ENCODE measurements at regions not wholly inside any gene's neighbourhood (a gene's known extent, or its start where the extent isn't known, plus 50 kb on each side); places are given as distances from the start of the nearest gene placed in this dataset.
A peak's percentile ranks its signal among the peaks of the same experiment; 100 is the strongest.

DNA sequence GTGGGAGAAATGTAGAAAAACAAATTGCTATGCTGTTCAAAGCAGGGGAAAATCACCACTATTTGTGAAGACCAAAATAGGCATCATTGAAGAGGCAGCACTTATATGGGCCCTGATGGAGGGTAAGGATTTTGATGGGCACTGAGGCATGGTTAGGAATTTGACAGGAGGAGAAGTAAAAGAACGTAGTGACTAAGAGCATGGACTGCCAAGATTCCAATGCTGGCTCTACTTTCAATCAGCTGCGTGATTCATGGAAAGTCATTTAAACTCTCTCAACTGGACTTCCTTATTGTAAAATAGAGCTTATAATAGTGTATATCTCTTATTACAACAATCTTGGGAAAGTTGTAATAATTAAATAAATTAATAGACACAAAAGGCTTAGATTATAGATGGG is 267.7 kb upstream of the G2E3 start:
- DNase-seq: no peak
- H3K27me3 ChIP-seq (ENCODE audit: control insufficient read depth, insufficient read depth, low read length): no peaks in the 10 kb centered on the region
- H3K4me3 ChIP-seq (ENCODE audit: insufficient read depth, low read depth, low read length): no peak overlapping the region
- no peaks in the 10 kb centered on the region for H3K36me3 ChIP-seq (replicated peaks; ENCODE audit: control insufficient read depth, insufficient read depth, low read length)

DNA sequence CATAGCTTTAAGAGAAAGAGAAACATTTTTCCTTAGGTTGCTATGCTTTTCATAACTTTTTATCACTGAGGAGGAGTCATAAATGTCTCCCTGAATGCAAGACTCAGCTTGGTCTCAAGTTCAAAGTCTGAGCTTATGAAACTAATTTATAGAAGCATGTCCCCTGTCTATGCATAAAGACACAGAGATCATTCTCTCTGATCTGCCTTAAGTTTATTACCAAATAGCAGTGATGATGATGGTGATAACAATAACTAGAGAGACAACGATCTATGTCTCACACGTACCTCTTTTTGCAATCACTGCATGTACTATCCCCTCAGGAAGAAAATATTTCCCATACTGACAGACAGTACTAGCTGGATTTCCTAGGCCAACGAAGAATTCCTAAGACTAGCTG is 266.4 kb upstream of the G2E3 start:
- no peak for DNase-seq
- Histone ChIP-seq H3K4me3 (ENCODE audit: insufficient read depth, low read depth, low read length) (no peak overlapping the region), H3K36me3 (replicated peaks; ENCODE audit: control insufficient read depth, insufficient read depth, low read length) (no peaks in the 10 kb centered on the region), H3K27me3 (ENCODE audit: control insufficient read depth, insufficient read depth, low read length) (no peaks in the 10 kb centered on the region)

DNA sequence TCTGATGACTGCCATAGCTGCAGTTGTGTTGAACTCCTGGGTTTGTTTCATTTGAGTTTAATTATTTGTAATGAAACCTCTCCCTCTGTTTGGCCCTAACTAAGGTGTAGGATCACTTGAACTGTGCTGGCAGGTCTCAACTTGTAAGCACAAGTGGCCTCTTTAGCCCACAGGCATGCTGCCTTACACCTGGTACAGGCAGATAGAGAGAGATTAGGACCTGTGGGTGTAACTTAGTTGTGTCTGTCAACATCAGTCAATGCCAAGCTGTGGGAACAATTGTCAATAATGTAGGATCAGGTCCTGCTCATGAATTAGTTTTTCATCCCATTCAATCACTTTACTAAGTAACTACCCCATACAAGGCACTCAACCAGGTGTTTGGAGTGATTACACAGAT is 263.0 kb upstream of the G2E3 start:
- no peak overlapping the region for H3K4me3 ChIP-seq (ENCODE audit: insufficient read depth, low read depth, low read length)
- H3K36me3 ChIP-seq (replicated peaks; ENCODE audit: control insufficient read depth, insufficient read depth, low read length): no peaks in the 10 kb centered on the region
- no peaks in the 10 kb centered on the region for H3K27me3 ChIP-seq (ENCODE audit: control insufficient read depth, insufficient read depth, low read length)
- DNase-seq: no peak

DNA sequence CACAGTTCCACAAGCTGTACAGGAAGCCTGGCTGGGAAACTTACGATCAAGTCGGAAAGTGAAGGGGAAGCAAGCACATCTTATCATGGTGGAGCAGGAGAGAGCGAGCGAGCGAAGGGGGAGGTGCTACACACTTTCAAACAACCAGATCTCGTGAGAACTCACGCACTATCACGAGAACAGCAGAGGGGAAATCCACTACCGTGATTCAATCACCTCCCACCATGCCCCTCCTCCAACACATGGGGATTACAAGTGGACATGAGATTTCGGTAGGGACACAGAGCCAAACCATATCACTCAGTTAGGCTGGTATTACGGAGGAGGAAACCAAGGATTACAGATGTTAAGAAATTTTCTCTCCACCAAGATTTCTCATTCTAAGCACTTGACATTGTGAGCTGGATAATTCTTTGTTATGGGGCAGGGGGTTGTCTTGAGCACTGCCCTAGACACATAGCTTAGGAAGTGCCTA is 262.0 kb upstream of the G2E3 start:
- H3K27me3 ChIP-seq (ENCODE audit: control insufficient read depth, insufficient read depth, low read length): no peaks in the 10 kb centered on the region
- DNase-seq: no peak
- no peaks in the 10 kb centered on the region for H3K36me3 ChIP-seq (replicated peaks; ENCODE audit: control insufficient read depth, insufficient read depth, low read length)
- H3K4me3 ChIP-seq (ENCODE audit: insufficient read depth, low read depth, low read length): no peak overlapping the region

GRCh38 chr14:30297876-30298795 is 260.8 kb upstream of the G2E3 start:
- Histone ChIP-seq H3K36me3 (replicated peaks; ENCODE audit: control insufficient read depth, insufficient read depth, low read length) (no peaks in the 10 kb centered on the region), H3K27me3 (ENCODE audit: control insufficient read depth, insufficient read depth, low read length) (no peaks in the 10 kb centered on the region), H3K4me3 (ENCODE audit: insufficient read depth, low read depth, low read length) (no peak overlapping the region)
- DNase-seq: peak; percentile 8

DNA sequence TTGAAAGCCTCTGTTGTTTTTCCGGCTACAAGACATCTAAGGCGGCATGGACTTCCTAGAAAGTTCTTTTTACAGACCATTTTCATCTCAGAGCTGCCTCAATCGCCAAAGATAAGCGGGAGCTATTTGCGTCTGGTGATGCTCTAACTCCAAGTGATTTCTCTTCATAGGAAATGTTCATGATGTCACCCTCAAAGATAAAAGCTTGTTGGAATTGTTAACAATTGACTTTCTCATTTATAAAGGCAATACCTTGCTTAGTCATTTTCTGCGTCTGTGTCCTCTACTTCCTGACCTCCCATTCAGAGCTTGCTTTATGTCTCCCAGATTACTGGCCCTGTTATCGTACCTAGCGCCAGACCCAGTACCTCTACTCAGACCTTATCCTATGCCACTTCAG is 259.0 kb upstream of the G2E3 start:
- no peak for DNase-seq
- Histone ChIP-seq H3K27me3 (ENCODE audit: control insufficient read depth, insufficient read depth, low read length) (no peaks in the 10 kb centered on the region), H3K36me3 (replicated peaks; ENCODE audit: control insufficient read depth, insufficient read depth, low read length) (no peaks in the 10 kb centered on the region), H3K4me3 (ENCODE audit: insufficient read depth, low read depth, low read length) (no peak overlapping the region)

DNA sequence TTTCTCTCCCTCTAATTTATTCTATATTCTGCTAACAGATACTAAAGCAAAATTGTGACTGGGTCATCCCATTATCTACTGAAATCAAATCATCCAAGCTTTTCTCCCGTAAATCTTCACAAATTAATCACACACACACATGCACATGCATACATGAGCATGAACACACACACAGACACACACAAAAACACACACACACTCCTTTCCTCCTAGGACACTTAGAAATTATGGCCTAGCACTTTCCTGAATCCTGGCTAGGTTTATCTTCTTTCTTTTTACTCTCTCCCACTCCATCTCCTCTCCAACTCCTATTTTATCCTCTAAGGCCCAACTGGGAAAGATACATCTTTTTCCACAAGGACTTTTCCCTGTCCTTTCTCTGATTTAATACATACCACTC is 255.6 kb upstream of the G2E3 start:
- no peaks in the 10 kb centered on the region for H3K36me3 ChIP-seq (replicated peaks; ENCODE audit: control insufficient read depth, insufficient read depth, low read length)
- H3K4me3 ChIP-seq (ENCODE audit: insufficient read depth, low read depth, low read length): no peak overlapping the region
- DNase-seq: no peak
- H3K27me3 ChIP-seq (ENCODE audit: control insufficient read depth, insufficient read depth, low read length): no peaks in the 10 kb centered on the region

GRCh38 chr14:30305346-30305745 is 253.6 kb upstream of the G2E3 start:
- H3K36me3 ChIP-seq (replicated peaks; ENCODE audit: control insufficient read depth, insufficient read depth, low read length): no peaks in the 10 kb centered on the region
- no peak overlapping the region for H3K4me3 ChIP-seq (ENCODE audit: insufficient read depth, low read depth, low read length)
- DNase-seq: no peak
- H3K27me3 ChIP-seq (ENCODE audit: control insufficient read depth, insufficient read depth, low read length): no peaks in the 10 kb centered on the region

- Histone ChIP-seq H3K36me3 (replicated peaks; ENCODE audit: control insufficient read depth, insufficient read depth, low read length) (no peaks in the 10 kb centered on the region), H3K4me3 (ENCODE audit: insufficient read depth, low read depth, low read length) (no peak overlapping the region), H3K27me3 (ENCODE audit: control insufficient read depth, insufficient read depth, low read length) (no peaks in the 10 kb centered on the region)
- DNase-seq: no peak
These were observed 249.6 kb upstream of the G2E3 start for GRCh38 chr14:30309405-30309804.

GRCh38 chr14:30312214-30312613 is 246.7 kb upstream of the G2E3 start:
- Histone ChIP-seq H3K4me3 (ENCODE audit: insufficient read depth, low read depth, low read length) (no peak overlapping the region), H3K36me3 (replicated peaks; ENCODE audit: control insufficient read depth, insufficient read depth, low read length) (no peaks in the 10 kb centered on the region), H3K27me3 (ENCODE audit: control insufficient read depth, insufficient read depth, low read length) (no peaks in the 10 kb centered on the region)
- no peak for DNase-seq

- H3K4me3 ChIP-seq (ENCODE audit: insufficient read depth, low read depth, low read length): no peak overlapping the region
- no peaks in the 10 kb centered on the region for H3K36me3 ChIP-seq (replicated peaks; ENCODE audit: control insufficient read depth, insufficient read depth, low read length)
- H3K27me3 ChIP-seq (ENCODE audit: control insufficient read depth, insufficient read depth, low read length): no peaks in the 10 kb centered on the region
- no peak for DNase-seq
These were observed 241.2 kb upstream of the G2E3 start for GRCh38 chr14:30317729-30318128.

- Histone ChIP-seq H3K36me3 (replicated peaks; ENCODE audit: control insufficient read depth, insufficient read depth, low read length) (no peaks in the 10 kb centered on the region), H3K27me3 (ENCODE audit: control insufficient read depth, insufficient read depth, low read length) (no peaks in the 10 kb centered on the region), H3K4me3 (ENCODE audit: insufficient read depth, low read depth, low read length) (no peak overlapping the region)
- DNase-seq: peak; percentile 10
These were observed 236.1 kb upstream of the G2E3 start for GRCh38 chr14:30322819-30323218.

- H3K36me3 ChIP-seq (replicated peaks; ENCODE audit: control insufficient read depth, insufficient read depth, low read length): no peaks in the 10 kb centered on the region
- H3K4me3 ChIP-seq (ENCODE audit: insufficient read depth, low read depth, low read length): no peak overlapping the region
- DNase-seq: no peak
- no peaks in the 10 kb centered on the region for H3K27me3 ChIP-seq (ENCODE audit: control insufficient read depth, insufficient read depth, low read length)
These were observed 228.9 kb upstream of the G2E3 start for GRCh38 chr14:30330033-30330432.

DNA sequence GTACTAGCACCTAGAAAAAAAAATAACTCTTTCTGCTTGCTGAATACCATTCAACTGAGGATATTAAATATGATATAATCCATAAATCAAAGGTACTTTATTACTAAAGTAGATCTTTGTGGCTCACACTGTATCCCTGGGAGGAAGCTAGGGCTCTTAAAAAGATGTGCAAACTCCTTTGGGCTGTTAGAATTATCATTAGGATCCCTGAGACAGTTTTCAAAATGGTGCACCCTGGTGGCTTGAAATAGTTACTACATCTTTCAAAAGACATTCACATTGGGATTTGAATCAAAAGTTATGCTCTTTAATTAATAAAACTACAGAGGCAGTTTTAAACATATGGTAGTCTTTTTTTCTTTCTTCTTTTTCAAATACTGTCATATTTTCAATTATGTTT is 228.5 kb upstream of the G2E3 start:
- Histone ChIP-seq H3K4me3 (ENCODE audit: insufficient read depth, low read depth, low read length) (no peak overlapping the region), H3K27me3 (ENCODE audit: control insufficient read depth, insufficient read depth, low read length) (no peaks in the 10 kb centered on the region), H3K36me3 (replicated peaks; ENCODE audit: control insufficient read depth, insufficient read depth, low read length) (no peaks in the 10 kb centered on the region)
- DNase-seq: peak; percentile 18

- DNase-seq: no peak
- no peak overlapping the region for H3K4me3 ChIP-seq (ENCODE audit: insufficient read depth, low read depth, low read length)
- no peaks in the 10 kb centered on the region for H3K36me3 ChIP-seq (replicated peaks; ENCODE audit: control insufficient read depth, insufficient read depth, low read length)
- H3K27me3 ChIP-seq (ENCODE audit: control insufficient read depth, insufficient read depth, low read length): no peaks in the 10 kb centered on the region
These were observed 227.9 kb upstream of the G2E3 start for GRCh38 chr14:30331030-30331429.
